Activated CD8-positive, alpha-beta T cell treated with anti-CD3 and anti-CD28 coated beads, Interleukin-2, amount 10 ng/mL, durations not matched to agents 7 days and 5 days (primary cell): ENCODE measurements at regions not wholly inside any gene's neighbourhood (a gene's known extent, or its start where the extent isn't known, plus 50 kb on each side); places are given as distances from the start of the nearest gene placed in this dataset.

ENCODE experiments used
- ATAC-seq: fragments of 150-1000 bp; cut with Tn5 transposase; one replicate; pipeline ENCODE4 v1.10.0; 2021; ENCODE audit warnings: moderate library complexity
- CTCF ChIA-PET: fragments of 350-600 bp; sonication (Branson Sonifier 250); formaldehyde crosslinking; loops from one replicate; lab custom pipeline; 2021; ENCODE audit warnings: antibody characterized with exemption; lab: Charles Lee
- POLR2A ChIA-PET: fragments of 350-600 bp; sonication (Branson Sonifier 250); formaldehyde crosslinking; loops from one replicate; lab custom pipeline; 2021; ENCODE audit warnings: antibody characterized with exemption; lab: Charles Lee
- DNase-seq: peaks from one replicate; pipeline ENCODE4 v3.0.0-alpha.2; 2020
- H3K27ac Mint-ChIP-seq: one replicate; pipeline ENCODE4 v1.8.0; 2021; ENCODE audit warnings: mild to moderate bottlenecking, mixed read lengths
- H3K27me3 Mint-ChIP-seq: one replicate; pipeline ENCODE4 v1.8.0; 2021; ENCODE audit warnings: low read depth, mixed read lengths
- H3K36me3 Mint-ChIP-seq: one replicate; pipeline ENCODE4 v1.8.0; 2021; ENCODE audit warnings: low read depth, mixed read lengths
- H3K4me1 Mint-ChIP-seq: one replicate; pipeline ENCODE4 v1.8.0; 2021; ENCODE audit warnings: low read depth, mixed read lengths
- H3K4me3 Mint-ChIP-seq: one replicate; pipeline ENCODE4 v1.8.0; 2021; ENCODE audit warnings: mild to moderate bottlenecking, mixed read lengths
- H3K9me3 Mint-ChIP-seq: one replicate; pipeline ENCODE4 v1.8.0; 2022; ENCODE audit warnings: mixed read lengths; ENCODE audit not compliant: insufficient read depth

- no peak for DNase-seq
- H3K27ac Mint-ChIP-seq: no peak overlapping the region
- no peaks in the 10 kb centered on the region for H3K36me3 Mint-ChIP-seq
- POLR2A ChIA-PET: no interaction called here
- no peaks in the 10 kb centered on the region for H3K27me3 Mint-ChIP-seq
- no peaks in the 10 kb centered on the region for H3K9me3 Mint-ChIP-seq
- H3K4me1 Mint-ChIP-seq: no peaks in the 10 kb centered on the region
- no peak for ATAC-seq
- H3K4me3 Mint-ChIP-seq: no peak overlapping the region
- CTCF ChIA-PET: no interaction called here
Observed at GRCh38 chr12:30010071-30011052, 226.6 kb upstream of the TMTC1 start.

DNA sequence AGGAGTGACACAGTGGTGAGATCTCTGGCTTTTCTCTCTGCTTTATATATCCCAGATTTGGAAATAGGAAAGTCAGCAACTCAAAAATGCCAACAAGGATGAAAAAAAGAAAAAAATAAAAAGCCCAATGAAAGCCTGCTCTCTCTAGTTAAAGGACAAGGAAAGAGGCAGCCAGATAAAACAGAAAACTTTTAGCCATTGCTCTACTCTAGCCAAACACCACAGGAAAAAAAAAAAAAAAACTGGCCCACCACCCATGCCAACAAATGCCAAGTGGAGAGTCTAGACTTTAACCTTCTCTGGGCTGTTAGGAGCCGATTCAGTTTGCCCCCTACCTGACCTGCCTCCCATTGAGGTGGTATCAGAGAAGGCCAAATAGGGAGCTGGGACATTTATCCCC lies 222.3 kb upstream of the TMTC1 start:
- no peaks in the 10 kb centered on the region for H3K9me3 Mint-ChIP-seq
- H3K27me3 Mint-ChIP-seq: no peaks in the 10 kb centered on the region
- H3K27ac Mint-ChIP-seq: no peak overlapping the region
- ChIA-PET POLR2A (no interaction called here), CTCF (no interaction called here)
- H3K36me3 Mint-ChIP-seq: no peaks in the 10 kb centered on the region
- no peak for DNase-seq
- ATAC-seq: no peak
- no peak overlapping the region for H3K4me3 Mint-ChIP-seq
- H3K4me1 Mint-ChIP-seq: no peaks in the 10 kb centered on the region

DNA sequence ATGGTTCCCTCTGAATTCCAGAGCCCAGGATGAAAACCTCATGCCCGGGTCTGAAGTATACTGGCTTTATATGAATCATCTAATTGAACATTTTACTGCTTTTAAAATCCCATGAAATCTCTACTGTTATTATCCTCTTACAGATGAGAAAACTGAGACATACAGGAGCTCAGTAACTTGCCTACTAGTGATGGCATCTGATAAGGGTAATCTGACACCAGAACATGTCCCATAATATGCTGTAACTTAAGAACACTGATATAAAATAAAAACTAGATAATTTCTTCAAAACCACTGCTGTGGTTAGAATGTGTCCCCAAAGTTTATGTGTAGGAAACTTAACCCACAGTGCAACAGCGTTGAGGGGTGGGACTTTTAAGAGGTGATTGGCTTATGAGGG lies 219.6 kb upstream of the TMTC1 start:
- CTCF ChIA-PET: no interaction called here
- H3K27me3 Mint-ChIP-seq: no peaks in the 10 kb centered on the region
- ATAC-seq (no peak), DNase-seq (no peak)
- POLR2A ChIA-PET: no interaction called here
- H3K4me1 Mint-ChIP-seq: no peaks in the 10 kb centered on the region
- H3K4me3 Mint-ChIP-seq: no peak overlapping the region
- no peak overlapping the region for H3K27ac Mint-ChIP-seq
- H3K9me3 Mint-ChIP-seq: no peaks in the 10 kb centered on the region
- H3K36me3 Mint-ChIP-seq: no peaks in the 10 kb centered on the region

GRCh38 chr12:30002677-30003076 lies 218.9 kb upstream of the TMTC1 start:
- DNase-seq: no peak
- no peaks in the 10 kb centered on the region for H3K36me3 Mint-ChIP-seq
- no peak overlapping the region for H3K27ac Mint-ChIP-seq
- POLR2A ChIA-PET: no interaction called here
- CTCF ChIA-PET: no interaction called here
- H3K4me3 Mint-ChIP-seq: no peak overlapping the region
- no peak for ATAC-seq
- H3K27me3 Mint-ChIP-seq: no peaks in the 10 kb centered on the region
- H3K9me3 Mint-ChIP-seq: no peaks in the 10 kb centered on the region
- no peaks in the 10 kb centered on the region for H3K4me1 Mint-ChIP-seq

DNA sequence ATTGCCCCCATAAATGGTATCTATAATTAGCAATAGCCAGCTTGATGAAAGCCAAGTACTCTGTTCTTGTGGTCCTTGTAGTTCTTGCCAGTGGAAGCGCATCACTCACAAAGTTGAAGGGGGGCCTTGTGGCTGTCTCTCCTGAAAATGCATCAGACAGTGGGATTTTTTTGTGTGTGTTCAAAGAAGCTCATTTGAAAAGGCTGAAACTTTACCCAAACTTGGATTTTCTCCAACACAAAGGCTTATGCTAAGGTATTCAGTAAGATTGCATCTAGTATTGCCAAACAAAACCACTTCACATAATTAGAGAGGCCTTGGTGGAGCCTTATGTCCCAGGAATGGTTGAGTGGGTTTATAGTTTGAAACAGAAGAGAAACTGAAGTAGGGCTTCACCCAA lies 216.7 kb upstream of the TMTC1 start:
- CTCF ChIA-PET: no interaction called here
- Mint-ChIP-seq H3K27ac (no peak overlapping the region), H3K27me3 (no peaks in the 10 kb centered on the region), H3K4me1 (no peaks in the 10 kb centered on the region), H3K36me3 (no peaks in the 10 kb centered on the region), H3K9me3 (no peaks in the 10 kb centered on the region), H3K4me3 (no peak overlapping the region)
- ATAC-seq: no peak
- DNase-seq: no peak
- POLR2A ChIA-PET: no interaction called here

- Mint-ChIP-seq H3K9me3 (no peaks in the 10 kb centered on the region), H3K4me3 (no peak overlapping the region), H3K27me3 (no peaks in the 10 kb centered on the region), H3K4me1 (no peaks in the 10 kb centered on the region), H3K36me3 (no peaks in the 10 kb centered on the region), H3K27ac (no peak overlapping the region)
- no peak for ATAC-seq
- no peak for DNase-seq
- ChIA-PET CTCF (no interaction called here), POLR2A (no interaction called here)
Observed at GRCh38 chr12:29996993-29997392, 213.3 kb upstream of the TMTC1 start.

GRCh38 chr12:29992366-29992765 lies 208.6 kb upstream of the TMTC1 start:
- ATAC-seq (no peak), DNase-seq (no peak)
- H3K4me1 Mint-ChIP-seq: no peaks in the 10 kb centered on the region
- ChIA-PET POLR2A (no interaction called here), CTCF (no interaction called here)
- H3K4me3 Mint-ChIP-seq: no peak overlapping the region
- no peak overlapping the region for H3K27ac Mint-ChIP-seq
- H3K27me3 Mint-ChIP-seq: no peaks in the 10 kb centered on the region
- H3K36me3 Mint-ChIP-seq: no peaks in the 10 kb centered on the region
- no peaks in the 10 kb centered on the region for H3K9me3 Mint-ChIP-seq

- Mint-ChIP-seq H3K4me3 (no peak overlapping the region), H3K36me3 (no peaks in the 10 kb centered on the region), H3K27me3 (no peaks in the 10 kb centered on the region), H3K27ac (no peak overlapping the region), H3K4me1 (no peaks in the 10 kb centered on the region), H3K9me3 (no peaks in the 10 kb centered on the region)
- ATAC-seq: no peak
- ChIA-PET POLR2A (no interaction called here), CTCF (no interaction called here)
- no peak for DNase-seq
Observed at GRCh38 chr12:29991924-29992323, 208.2 kb upstream of the TMTC1 start.

DNA sequence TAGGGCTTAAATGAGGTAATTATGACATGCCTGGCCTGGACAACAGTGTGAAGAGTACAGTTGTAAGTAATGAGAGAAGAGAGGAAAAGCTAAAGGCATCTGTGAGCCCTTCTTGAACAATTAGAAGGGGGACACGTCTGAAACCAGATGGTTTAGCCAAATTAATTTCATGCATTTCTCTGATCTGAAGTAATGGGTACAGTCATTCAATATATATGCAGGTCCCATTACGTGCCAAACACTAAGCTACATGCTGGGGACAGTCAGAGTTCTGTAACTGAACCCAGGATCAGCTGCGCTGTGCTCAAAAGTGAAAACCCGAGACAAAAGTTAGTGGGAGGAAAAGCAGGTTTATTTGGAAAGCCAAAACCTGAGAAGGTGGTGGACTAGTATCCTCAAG lies 207.2 kb upstream of the TMTC1 start:
- Mint-ChIP-seq H3K36me3 (no peaks in the 10 kb centered on the region), H3K27me3 (no peaks in the 10 kb centered on the region), H3K9me3 (no peaks in the 10 kb centered on the region), H3K4me3 (no peak overlapping the region), H3K27ac (no peak overlapping the region), H3K4me1 (no peaks in the 10 kb centered on the region)
- CTCF ChIA-PET: no interaction called here
- POLR2A ChIA-PET: interaction anchor here (0.6 kb wide), 1 partner anchor 342 kb away, joined by 3 read pairs; no protein-coding TSS in a partner anchor
- no peak for DNase-seq
- no peak for ATAC-seq

DNA sequence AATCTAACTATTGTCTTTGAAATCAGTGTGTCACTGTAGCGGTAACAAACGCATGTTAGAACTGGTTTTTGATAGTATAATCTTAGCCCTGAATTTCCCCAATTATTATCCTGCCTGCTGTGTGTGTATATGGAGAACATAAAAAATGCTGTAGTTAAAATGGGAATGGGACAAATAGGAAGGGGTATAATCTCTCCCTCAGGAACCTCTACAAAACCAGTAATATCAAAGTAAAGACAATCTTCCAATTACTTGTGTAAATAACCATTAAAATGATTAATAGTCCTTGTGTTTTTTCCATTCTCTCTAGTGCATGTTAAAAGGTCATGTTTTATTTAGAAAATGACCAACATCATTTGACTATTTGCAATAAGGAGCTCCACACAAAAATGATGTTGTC lies 200.1 kb upstream of the TMTC1 start:
- POLR2A ChIA-PET: no interaction called here
- Mint-ChIP-seq H3K27me3 (no peaks in the 10 kb centered on the region), H3K27ac (no peak overlapping the region), H3K4me3 (no peak overlapping the region), H3K4me1 (no peaks in the 10 kb centered on the region), H3K36me3 (no peaks in the 10 kb centered on the region), H3K9me3 (no peaks in the 10 kb centered on the region)
- DNase-seq: no peak
- no peak for ATAC-seq
- CTCF ChIA-PET: no interaction called here

DNA sequence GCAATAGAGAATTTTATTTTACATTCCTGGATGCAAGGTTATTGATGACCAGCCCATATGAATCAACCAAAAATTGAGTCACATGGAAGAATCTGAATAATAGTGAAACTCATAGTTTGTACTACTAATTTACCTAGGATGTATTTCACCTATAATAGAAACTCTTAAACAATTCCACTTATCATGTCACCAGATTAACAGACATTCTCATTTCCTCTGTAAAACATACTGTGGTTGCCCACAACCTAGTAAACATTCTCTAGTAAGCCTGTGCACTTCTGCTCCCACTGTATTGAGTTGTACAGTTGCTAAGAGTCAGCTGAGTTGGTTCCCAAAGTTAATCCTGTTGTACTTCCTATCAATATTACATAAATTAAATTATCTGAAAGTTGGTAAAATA lies 196.6 kb upstream of the TMTC1 start:
- H3K4me1 Mint-ChIP-seq: no peaks in the 10 kb centered on the region
- ATAC-seq (no peak), DNase-seq (no peak)
- CTCF ChIA-PET: no interaction called here
- no peak overlapping the region for H3K4me3 Mint-ChIP-seq
- H3K27ac Mint-ChIP-seq: no peak overlapping the region
- H3K36me3 Mint-ChIP-seq: no peaks in the 10 kb centered on the region
- no peaks in the 10 kb centered on the region for H3K9me3 Mint-ChIP-seq
- POLR2A ChIA-PET: no interaction called here
- no peaks in the 10 kb centered on the region for H3K27me3 Mint-ChIP-seq

DNA sequence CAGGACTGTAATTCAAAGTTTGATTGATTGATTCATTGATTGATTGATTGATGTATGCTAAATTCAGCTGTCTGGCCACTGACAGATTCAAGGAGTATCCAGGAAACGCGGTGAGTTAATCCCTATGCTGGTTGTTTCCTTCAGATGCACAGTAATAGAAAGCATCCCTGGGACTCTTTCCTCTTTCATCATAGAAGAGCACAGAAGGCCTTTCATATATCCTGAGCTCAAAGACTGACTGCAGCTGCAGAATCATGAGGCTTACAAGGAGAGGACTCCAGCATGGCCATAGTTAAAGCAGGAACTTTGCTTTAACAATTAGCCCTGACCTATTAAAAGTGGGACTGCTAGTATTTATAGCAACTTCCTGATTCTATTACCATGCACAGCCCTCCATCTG lies 187.7 kb upstream of the TMTC1 start:
- DNase-seq: no peak
- Mint-ChIP-seq H3K27me3 (no peaks in the 10 kb centered on the region), H3K9me3 (no peaks in the 10 kb centered on the region), H3K27ac (no peak overlapping the region), H3K4me1 (no peaks in the 10 kb centered on the region), H3K4me3 (no peak overlapping the region), H3K36me3 (no peaks in the 10 kb centered on the region)
- CTCF ChIA-PET: no interaction called here
- POLR2A ChIA-PET: no interaction called here
- ATAC-seq: no peak
